Fibroblast of skin of left quadriceps (primary cell): ENCODE measurements at regions not wholly inside any gene's neighbourhood (a gene's known extent, or its start where the extent isn't known, plus 50 kb on each side); places are given as distances from the start of the nearest gene placed in this dataset.
"Not testable (repeated sequence)": the region's sequence is repeated elsewhere in the genome, so short reads cannot be mapped to it uniquely, and the experiment has no call there.

Experiments
- DNase-seq, 2 experiments: peaks; one replicate each; pipeline ENCODE4 v3.0.0-alpha.2; 2013; ENCODE audit warnings: low read depth in 2 of 2

- DNase-seq: no peak
Observed at GRCh38 chr19:28567834-28568233, 645.1 kb downstream of the UQCRFS1 start.

GRCh38 chr19:28563964-28564921 is 648.7 kb downstream of the UQCRFS1 start:
- DNase-seq: no peak

GRCh38 chr19:28560786-28561185 is 652.2 kb downstream of the UQCRFS1 start:
- no peak for DNase-seq

GRCh38 chr19:28558783-28559182 is 654.2 kb downstream of the UQCRFS1 start:
- no peak for DNase-seq

GRCh38 chr19:28556371-28556770 is 656.6 kb downstream of the UQCRFS1 start:
- no peak for DNase-seq

GRCh38 chr19:28555317-28555716 is 657.6 kb downstream of the UQCRFS1 start:
- no peak for DNase-seq

- DNase-seq: no peak
Observed at GRCh38 chr19:28554321-28555091, 658.4 kb downstream of the UQCRFS1 start.

- DNase-seq: no peak
Observed at GRCh38 chr19:28553764-28554163, 659.2 kb downstream of the UQCRFS1 start.

- no peak for DNase-seq
Observed at GRCh38 chr19:28553005-28553404, 659.9 kb downstream of the UQCRFS1 start.

- DNase-seq: no peak
Observed at GRCh38 chr19:28549680-28550277, 663.2 kb downstream of the UQCRFS1 start.

- DNase-seq: no peak
Observed at GRCh38 chr19:28546148-28546685, 666.7 kb downstream of the UQCRFS1 start.

GRCh38 chr19:28545397-28545796 is 667.6 kb downstream of the UQCRFS1 start:
- not testable (repeated sequence) for DNase-seq

GRCh38 chr19:28544451-28545261 is 668.3 kb downstream of the UQCRFS1 start:
- DNase-seq: no peak

GRCh38 chr19:28543244-28543776 is 669.6 kb downstream of the UQCRFS1 start:
- no peak for DNase-seq

GRCh38 chr19:28542394-28543243 is 670.3 kb downstream of the UQCRFS1 start:
- no peak for DNase-seq

- no peak for DNase-seq
Observed at GRCh38 chr19:28541602-28542393, 671.2 kb downstream of the UQCRFS1 start.

GRCh38 chr19:28541029-28541428 is 671.9 kb downstream of the UQCRFS1 start:
- DNase-seq: no peak

- not testable (repeated sequence) for DNase-seq
Observed at GRCh38 chr19:28540385-28540784, 672.6 kb downstream of the UQCRFS1 start.

GRCh38 chr19:28539759-28540158 is 673.2 kb downstream of the UQCRFS1 start:
- DNase-seq: no peak
